ENCODE measurements at regions not wholly inside any gene's neighbourhood (a gene's known extent, or its start where the extent isn't known, plus 50 kb on each side); places are given as distances from the start of the nearest gene placed in this dataset.

GRCh38 chr13:95404141-95404882 lies 103.1 kb upstream of the ABCC4 start (continued):
- TF ChIP-seq TFAP4 (CRISPR knock-in tag; IDR thresholded peaks at IDR 0.05; ENCODE audit: borderline replicate concordance) (peak; percentile 89), HNRNPLL (IDR thresholded peaks at IDR 0.05; ENCODE audit: low read depth, low read length, poor library complexity, severe bottlenecking) (no peak), RAD21 (CRISPR knock-in tag; conservative IDR thresholded peaks at IDR 0.05 in 1 of 2, IDR thresholded peaks at IDR 0.05 in 1 of 2) (peak; percentile 95 to 96), ARID2 (IDR thresholded peaks at IDR 0.05) (peak; percentile 87), BHLHE40 (IDR thresholded peaks at IDR 0.05; ENCODE audit: low read length) (no peak), VEZF1 (CRISPR knock-in tag; IDR thresholded peaks at IDR 0.05) (no peak), NFIC (IDR thresholded peaks at IDR 0.05) (peak; percentile 87), ZBTB33 (CRISPR knock-in tag; IDR thresholded peaks at IDR 0.05) (peak; percentile 52; the same call in 1 of the 2 replicates), DEAF1 (CRISPR knock-in tag; IDR thresholded peaks at IDR 0.05) (peak; percentile 90), TCF7L2 (IDR thresholded peaks at IDR 0.05; ENCODE audit: low read depth, low read length) (no peak)
